ES-I3 (cell line): ENCODE measurements at regions not wholly inside any gene's neighbourhood (a gene's known extent, or its start where the extent isn't known, plus 50 kb on each side); places are given as distances from the start of the nearest gene placed in this dataset.

Experiments
- H3K36me3 ChIP-seq: 2 replicates; pipeline ENCODE4 v1.6.1; 2013; ENCODE audit warnings: mild to moderate bottlenecking, low read length, control low read depth, moderate library complexity; ENCODE audit not compliant: insufficient read depth
- H3K4me1 ChIP-seq: 2 replicates; pipeline ENCODE4 v1.6.1; 2013; ENCODE audit warnings: mild to moderate bottlenecking, control low read depth, low read length; ENCODE audit not compliant: insufficient read depth
- H3K9ac ChIP-seq: 2 replicates; pipeline ENCODE4 v1.6.1; 2013; ENCODE audit warnings: low read depth, mild to moderate bottlenecking, low read length, moderate library complexity
- H3K9me3 ChIP-seq: 2 replicates; pipeline ENCODE4 v1.6.1; 2013; ENCODE audit warnings: mild to moderate bottlenecking, low read length, moderate library complexity; ENCODE audit not compliant: control insufficient read depth, insufficient read depth

DNA sequence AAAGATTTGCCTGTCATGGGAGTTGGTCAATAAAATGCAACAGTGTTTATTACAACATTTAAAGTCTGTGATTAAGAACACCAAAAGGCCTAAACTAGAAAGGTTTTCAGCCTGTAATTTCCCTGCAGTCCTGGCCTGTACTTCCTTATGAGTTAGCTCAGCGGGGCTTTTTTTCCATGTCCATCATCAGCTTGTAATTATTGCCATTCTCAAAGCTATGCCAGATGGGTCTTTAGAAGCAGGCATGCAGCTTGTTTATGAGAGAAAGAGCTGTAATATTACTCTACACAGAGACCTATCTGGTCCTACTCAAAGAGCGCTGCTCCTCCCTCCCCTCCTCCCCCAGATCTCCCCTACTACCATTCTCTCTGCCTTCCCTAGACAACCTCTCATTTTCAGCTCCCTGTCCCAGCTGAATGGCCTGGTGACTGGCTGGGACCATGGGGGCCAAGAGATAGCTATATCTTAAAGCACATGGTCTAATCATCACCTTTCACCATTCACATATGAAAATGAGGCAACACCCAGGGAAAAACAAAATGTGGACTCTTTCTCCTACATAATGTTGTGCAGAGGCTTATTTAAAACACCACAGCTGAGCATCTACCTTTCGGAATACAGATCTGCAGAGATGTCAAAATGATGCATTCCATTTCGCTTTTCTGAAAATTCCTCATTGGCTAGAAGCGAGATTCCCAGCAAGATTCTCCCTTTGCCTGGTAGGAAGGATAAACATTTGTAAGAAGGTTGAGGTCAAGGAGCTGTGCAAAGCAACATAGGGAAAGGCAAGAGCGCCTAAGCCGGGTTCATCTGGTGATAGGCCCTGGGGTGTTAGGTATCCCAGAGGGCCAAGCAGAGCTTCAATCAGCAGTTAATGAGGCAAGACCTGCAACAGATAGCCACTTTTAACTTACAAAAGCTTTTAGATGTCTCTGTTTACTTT, 209.7 kb upstream of the CDKN3 start:
- H3K36me3 ChIP-seq, result no peaks in the 10 kb centered on the region
- no peak overlapping the region for H3K9ac ChIP-seq
- no peaks in the 10 kb centered on the region for H3K9me3 ChIP-seq
- peaks cover 22% of the 10 kb centered on the region for H3K4me1 ChIP-seq

DNA sequence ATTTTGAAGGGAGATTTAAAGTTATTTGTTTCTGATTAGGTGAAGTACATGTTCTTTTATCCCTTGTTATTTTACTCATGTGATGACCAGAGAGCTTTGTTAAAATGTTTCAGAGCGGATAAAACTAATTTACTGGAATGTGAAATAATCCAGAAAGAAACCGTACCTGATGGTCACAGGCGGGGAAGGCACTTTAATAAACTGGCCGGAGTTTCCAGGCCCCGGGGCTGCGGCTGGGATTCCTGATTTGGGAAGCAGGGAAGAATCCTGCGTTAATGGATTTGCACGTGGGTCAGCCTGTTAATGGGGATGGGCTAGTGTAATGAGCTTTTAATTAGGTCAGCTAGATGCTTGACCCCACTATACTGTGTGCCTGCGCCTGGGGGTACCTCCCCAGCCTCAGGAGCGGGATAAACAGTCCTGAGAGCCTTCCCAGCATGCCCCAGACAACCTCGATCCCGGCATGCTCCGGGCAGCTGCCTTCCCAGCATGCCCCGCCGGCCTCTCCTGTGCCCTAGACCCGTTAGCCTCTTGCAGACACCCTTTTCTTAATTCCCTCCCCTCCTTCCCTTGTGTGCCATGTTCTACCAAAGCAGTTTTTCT, 208.6 kb upstream of the CDKN3 start:
- H3K4me1 ChIP-seq, result peaks cover 22% of the 10 kb centered on the region
- H3K9me3 ChIP-seq, result no peaks in the 10 kb centered on the region
- H3K36me3 ChIP-seq, result no peaks in the 10 kb centered on the region
- H3K9ac ChIP-seq, result no peak overlapping the region

DNA sequence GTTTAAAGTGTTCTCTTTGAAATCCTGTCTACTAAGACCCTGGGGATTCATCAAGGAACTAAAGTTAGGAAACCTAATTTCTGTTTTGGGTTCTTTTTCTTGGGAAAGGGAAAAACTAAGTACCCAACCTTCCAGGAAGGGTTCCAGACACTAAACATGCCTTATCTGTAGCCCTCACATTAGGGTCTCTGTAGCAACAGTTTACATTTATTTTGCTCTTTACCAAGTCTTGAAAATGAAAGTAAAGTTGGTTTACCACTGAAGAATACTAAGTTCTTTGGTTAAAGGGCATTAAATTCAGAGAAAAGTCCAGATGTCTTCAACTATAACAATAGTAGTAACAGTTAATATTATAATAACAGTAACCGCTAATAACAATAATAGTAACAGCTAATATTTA, 207.5 kb upstream of the CDKN3 start:
- Histone ChIP-seq H3K9me3 (no peaks in the 10 kb centered on the region), H3K4me1 (peaks cover 22% of the 10 kb centered on the region), H3K9ac (no peak overlapping the region), H3K36me3 (no peaks in the 10 kb centered on the region)

DNA sequence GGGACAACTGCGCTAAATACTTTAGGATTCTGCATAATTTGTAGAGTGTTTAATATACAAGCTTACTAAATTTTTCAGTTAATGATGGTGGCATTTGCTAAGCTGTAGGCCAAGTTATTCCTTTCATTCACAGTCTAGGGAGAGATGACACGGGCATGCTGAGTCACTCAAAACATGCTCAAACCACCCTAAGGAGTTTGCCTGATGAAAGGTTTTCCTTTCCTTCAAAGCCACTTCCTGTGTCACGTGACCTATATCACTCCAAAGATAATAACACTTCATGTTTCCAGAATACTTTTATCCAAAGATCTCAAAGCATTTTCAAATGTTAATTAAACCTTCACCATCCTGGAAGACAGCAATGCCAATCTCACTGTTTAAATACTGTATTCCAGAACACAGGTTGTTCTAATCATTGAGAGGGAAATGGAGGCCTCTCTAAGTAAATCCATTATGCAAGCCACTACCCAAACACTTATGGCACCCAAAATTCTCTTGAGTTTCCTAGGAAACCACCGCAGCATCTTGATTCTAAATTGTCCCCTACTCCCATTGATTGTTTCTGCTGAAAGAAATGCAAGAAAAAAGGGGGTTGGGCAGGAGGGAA, 207.0 kb upstream of the CDKN3 start:
- H3K36me3 ChIP-seq, result no peaks in the 10 kb centered on the region
- H3K4me1 ChIP-seq, result peaks cover 22% of the 10 kb centered on the region
- no peak overlapping the region for H3K9ac ChIP-seq
- no peaks in the 10 kb centered on the region for H3K9me3 ChIP-seq

DNA sequence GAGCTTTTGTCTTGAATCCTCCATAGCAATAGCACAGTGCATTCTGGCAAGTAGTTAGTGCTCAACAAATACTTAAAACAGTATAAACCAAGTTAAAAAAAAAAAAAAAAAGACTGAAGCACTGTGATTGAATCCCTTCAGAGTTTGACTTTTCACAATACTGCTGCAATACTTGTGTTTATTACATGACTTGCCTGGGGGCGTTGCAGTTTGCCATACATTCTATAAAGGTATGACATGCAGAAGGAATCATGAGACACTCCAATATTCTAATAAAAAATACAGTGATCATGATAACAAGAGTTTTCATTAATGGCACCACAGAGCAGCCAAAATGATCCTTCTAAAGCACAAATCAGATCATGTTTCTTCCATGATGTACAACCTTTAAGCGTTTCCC, 205.0 kb upstream of the CDKN3 start:
- peaks cover 22% of the 10 kb centered on the region for H3K4me1 ChIP-seq
- no peaks in the 10 kb centered on the region for H3K36me3 ChIP-seq

DNA sequence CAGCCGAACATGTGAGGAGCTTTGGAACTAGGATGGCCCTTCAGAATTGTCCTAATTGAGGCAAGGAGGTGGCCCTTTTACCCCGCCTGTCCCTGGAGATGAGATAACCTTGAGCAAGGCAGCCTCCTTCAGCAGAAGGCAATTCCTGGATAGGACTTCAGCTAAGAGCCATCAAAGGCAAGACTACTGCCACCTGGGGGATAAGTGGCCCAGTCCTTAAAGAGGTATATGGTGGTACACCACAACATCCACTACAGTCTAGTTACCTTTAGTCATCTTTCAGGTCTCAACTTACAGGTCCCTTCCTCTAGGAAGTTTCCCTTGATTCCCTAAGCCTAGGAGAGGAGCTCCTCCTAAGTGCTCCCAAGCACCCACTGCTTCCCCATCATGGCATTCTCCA, 204.2 kb upstream of the CDKN3 start:
- Histone ChIP-seq H3K9ac (no peak overlapping the region), H3K36me3 (no peaks in the 10 kb centered on the region), H3K9me3 (no peaks in the 10 kb centered on the region), H3K4me1 (peaks cover 15% of the 10 kb centered on the region)

More for the DNA sequence above, 205.0 kb upstream of the CDKN3 start:
- Histone ChIP-seq H3K9ac (no peak overlapping the region), H3K9me3 (no peaks in the 10 kb centered on the region)

DNA sequence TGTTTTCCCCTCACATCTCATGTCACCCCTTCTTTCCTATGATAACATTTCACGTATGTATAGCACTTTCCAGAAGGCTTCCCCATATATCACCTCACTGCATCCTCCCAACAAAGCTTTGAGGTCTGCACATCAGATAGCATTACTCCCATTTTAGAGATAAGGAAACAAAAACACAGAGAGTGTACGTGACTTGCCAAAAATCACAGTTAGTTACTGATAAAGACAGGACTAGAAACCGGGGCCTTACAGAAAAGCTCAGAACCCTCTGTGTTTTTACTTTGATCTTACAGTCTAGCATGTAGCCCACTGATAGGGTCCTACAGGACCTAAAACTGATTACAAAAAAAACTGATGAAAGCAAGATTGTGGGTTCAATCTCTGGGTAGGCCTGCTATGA, 202.9 kb upstream of the CDKN3 start:
- no peaks in the 10 kb centered on the region for H3K36me3 ChIP-seq
- peaks cover 15% of the 10 kb centered on the region for H3K4me1 ChIP-seq
- H3K9ac ChIP-seq, result no peak overlapping the region
- no peaks in the 10 kb centered on the region for H3K9me3 ChIP-seq

DNA sequence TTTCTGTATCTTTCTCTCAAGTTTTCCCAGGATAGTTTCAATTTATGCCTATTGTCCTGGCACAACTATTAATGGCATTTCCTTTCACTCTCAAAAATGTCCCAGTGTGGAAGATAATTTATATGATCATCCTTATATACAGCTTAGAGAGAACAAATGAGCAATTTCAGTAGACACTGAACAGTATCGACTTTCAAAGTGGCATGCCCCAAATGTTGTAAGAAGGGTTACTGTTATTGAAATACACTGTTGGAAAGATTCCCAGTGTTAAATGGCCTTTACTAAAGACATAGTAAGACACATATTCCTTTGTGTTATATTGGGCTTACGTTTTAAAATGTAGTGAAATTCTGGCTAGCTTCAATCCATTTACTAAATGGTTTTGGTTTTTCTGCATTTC, 202.3 kb upstream of the CDKN3 start:
- Histone ChIP-seq H3K9me3 (no peaks in the 10 kb centered on the region), H3K36me3 (no peaks in the 10 kb centered on the region), H3K4me1 (peaks cover 11% of the 10 kb centered on the region), H3K9ac (no peak overlapping the region)

DNA sequence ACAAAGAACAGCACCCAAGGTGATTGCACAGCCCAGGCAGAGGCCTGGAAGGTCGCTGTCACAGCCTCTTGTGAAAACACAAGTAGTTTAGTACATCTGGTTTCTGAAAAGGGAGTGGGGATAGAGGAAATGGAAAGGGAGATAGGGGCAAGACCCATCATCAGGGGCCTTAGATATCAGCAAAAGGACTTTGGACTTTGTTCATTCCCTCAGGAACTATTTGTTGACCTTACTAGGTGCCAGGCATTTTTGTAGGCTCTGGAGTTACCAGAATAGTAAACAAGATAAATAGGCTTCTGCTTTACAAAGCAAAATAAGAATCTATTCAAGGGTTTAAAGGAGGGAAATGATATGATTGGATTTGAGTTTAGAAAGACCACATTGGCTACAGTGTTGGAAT, 199.4 kb upstream of the CDKN3 start:
- Histone ChIP-seq H3K9ac (no peak overlapping the region), H3K36me3 (no peaks in the 10 kb centered on the region), H3K4me1 (no peaks in the 10 kb centered on the region), H3K9me3 (no peaks in the 10 kb centered on the region; the same call in 1 of the 2 replicates)

GRCh38 chr14:54200726-54201125, 196.1 kb upstream of the CDKN3 start:
- Histone ChIP-seq H3K36me3 (no peaks in the 10 kb centered on the region), H3K9me3 (no peaks in the 10 kb centered on the region; the same call in 1 of the 2 replicates), H3K4me1 (no peaks in the 10 kb centered on the region), H3K9ac (no peak overlapping the region)

GRCh38 chr14:54202288-54202687, 194.5 kb upstream of the CDKN3 start:
- H3K36me3 ChIP-seq, result no peaks in the 10 kb centered on the region
- H3K9me3 ChIP-seq, result no peaks in the 10 kb centered on the region; the same call in 1 of the 2 replicates
- no peak overlapping the region for H3K9ac ChIP-seq
- no peaks in the 10 kb centered on the region for H3K4me1 ChIP-seq

DNA sequence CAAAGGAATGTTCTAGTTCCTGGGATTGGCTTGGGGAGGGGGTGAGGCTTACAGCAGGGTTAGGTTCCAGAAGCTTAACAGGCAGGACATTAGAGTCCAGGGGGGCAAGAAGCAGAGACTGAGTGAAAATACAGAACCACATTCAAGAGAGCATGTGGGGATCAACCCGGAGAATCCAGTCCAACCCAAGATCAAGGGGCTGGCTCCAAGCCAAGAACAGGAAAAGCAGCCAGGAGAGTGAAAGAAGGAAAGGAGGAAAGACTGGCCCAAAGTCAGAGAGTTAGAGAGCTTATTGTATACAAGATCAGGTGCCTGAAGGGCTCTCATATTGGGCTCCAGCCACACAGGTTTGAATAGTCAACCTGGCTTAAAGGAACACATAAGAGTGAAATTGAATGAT, 190.3 kb upstream of the CDKN3 start:
- Histone ChIP-seq H3K9me3 (no peaks in the 10 kb centered on the region; the same call in 1 of the 2 replicates), H3K36me3 (no peaks in the 10 kb centered on the region), H3K9ac (no peak overlapping the region), H3K4me1 (peaks cover 8% of the 10 kb centered on the region; the same call in 1 of the 2 replicates)

DNA sequence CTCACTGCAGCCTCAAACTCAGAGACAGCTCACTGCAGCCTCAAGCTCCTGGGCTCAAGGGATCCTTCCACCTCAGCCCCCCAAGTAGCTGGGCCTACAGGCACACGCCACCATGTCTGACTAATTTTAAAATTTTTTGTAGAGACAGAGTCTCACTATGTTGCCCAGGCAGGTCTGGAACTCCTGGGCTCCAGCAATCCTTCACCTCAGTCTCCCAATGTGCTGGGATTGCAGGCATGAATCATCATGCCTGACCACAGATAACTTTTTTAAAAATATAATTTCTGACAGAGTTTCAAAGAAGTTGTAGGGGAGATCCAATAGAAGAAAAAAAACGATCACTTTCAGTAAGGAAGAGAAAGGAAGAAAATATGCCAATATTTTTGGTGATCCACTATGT, 189.7 kb upstream of the CDKN3 start:
- peaks cover 12% of the 10 kb centered on the region for H3K4me1 ChIP-seq
- no peaks in the 10 kb centered on the region; the same call in 1 of the 2 replicates for H3K9me3 ChIP-seq
- H3K36me3 ChIP-seq, result no peaks in the 10 kb centered on the region
- no peak overlapping the region for H3K9ac ChIP-seq

GRCh38 chr14:54207476-54208462, 189.0 kb upstream of the CDKN3 start:
- H3K4me1 ChIP-seq, result peaks cover 12% of the 10 kb centered on the region
- peaks cover 4% of the 10 kb centered on the region for H3K9me3 ChIP-seq

More at GRCh38 chr14:54207476-54208462, 189.0 kb upstream of the CDKN3 start:
- H3K36me3 ChIP-seq, result no peaks in the 10 kb centered on the region
- H3K9ac ChIP-seq, result no peak overlapping the region
